NCI-H1417 (cell line): ENCODE measurements at regions not wholly inside any gene's neighbourhood (a gene's known extent, or its start where the extent isn't known, plus 50 kb on each side); places are given as distances from the start of the nearest gene placed in this dataset.
"Not testable (repeated sequence)": the region's sequence is repeated elsewhere in the genome, so short reads cannot be mapped to it uniquely, and the experiment has no call there.

Experiments used
- DNase-seq, 3 experiments: peaks; one replicate each; lab custom pipeline; 2025; lab: John Stamatoyannopoulos, UW

- DNase-seq: no peak
Observed at GRCh38 chr5:162990856-162991497, 446.4 kb upstream of the CCNG1 start.

- no peak for DNase-seq
Observed at GRCh38 chr5:162995568-162995967, 441.8 kb upstream of the CCNG1 start.

GRCh38 chr5:162996053-162996452 is 441.3 kb upstream of the CCNG1 start:
- DNase-seq: no peak

GRCh38 chr5:163005949-163006348 is 431.4 kb upstream of the CCNG1 start:
- DNase-seq: no peak

GRCh38 chr5:163022582-163023128 is 414.7 kb upstream of the CCNG1 start:
- DNase-seq: no peak

- no peak for DNase-seq
Observed at GRCh38 chr5:163023846-163024245, 413.5 kb upstream of the CCNG1 start.

- DNase-seq: no peak
Observed at GRCh38 chr5:163024936-163025335, 412.5 kb upstream of the CCNG1 start.

GRCh38 chr5:163033656-163034055 is 403.7 kb upstream of the CCNG1 start:
- DNase-seq: no peak

GRCh38 chr5:163041254-163041653 is 396.1 kb upstream of the CCNG1 start:
- DNase-seq: no peak

- no peak for DNase-seq
Observed at GRCh38 chr5:163079618-163080017, 357.8 kb upstream of the CCNG1 start.

GRCh38 chr5:163089230-163089629 is 348.2 kb upstream of the CCNG1 start:
- peak in 1 of 3 experiments; percentile 53 for DNase-seq

GRCh38 chr5:163089926-163090325 is 347.5 kb upstream of the CCNG1 start:
- DNase-seq: no peak

- DNase-seq: no peak
Observed at GRCh38 chr5:163094492-163095180, 342.8 kb upstream of the CCNG1 start.

- no peak for DNase-seq
Observed at GRCh38 chr5:163104464-163104863, 332.9 kb upstream of the CCNG1 start.

GRCh38 chr5:163105456-163105855 is 331.9 kb upstream of the CCNG1 start:
- DNase-seq: no peak

GRCh38 chr5:163106098-163106497 is 331.3 kb upstream of the CCNG1 start:
- no peak for DNase-seq

GRCh38 chr5:163108351-163108750 is 329.0 kb upstream of the CCNG1 start:
- DNase-seq: no peak

- no peak for DNase-seq
Observed at GRCh38 chr5:163115011-163115410, 322.4 kb upstream of the CCNG1 start.

- not testable (repeated sequence) for DNase-seq
Observed at GRCh38 chr5:163116618-163117017, 320.8 kb upstream of the CCNG1 start.

GRCh38 chr5:163134061-163134460 is 303.3 kb upstream of the CCNG1 start:
- no peak for DNase-seq

GRCh38 chr5:163135849-163136248 is 301.5 kb upstream of the CCNG1 start:
- no peak for DNase-seq

GRCh38 chr5:163161512-163161911 is 275.9 kb upstream of the CCNG1 start:
- DNase-seq: no peak

GRCh38 chr5:163162645-163163044 is 274.8 kb upstream of the CCNG1 start:
- no peak for DNase-seq

GRCh38 chr5:163163858-163164257 is 273.5 kb upstream of the CCNG1 start:
- DNase-seq: no peak
